Prostate gland (tissue), 2 donors: ENCODE measurements at regions not wholly inside any gene's neighbourhood (a gene's known extent, or its start where the extent isn't known, plus 50 kb on each side); places are given as distances from the start of the nearest gene placed in this dataset.

Experiments
- DNase-seq: peaks from one replicate; pipeline ENCODE4 v3.0.0-alpha.2; 2019; ENCODE audit warnings: low spot score
- H3K27ac ChIP-seq, 2 donors: fragments of 200-600 bp; sonication (generic); 2 replicates each; pipeline ENCODE4 v1.5.1; 2017 to 2019
- H3K27me3 ChIP-seq: fragments of 200-600 bp; sonication (generic); replicated peaks from 2 replicates; pipeline ENCODE4 v1.5.1; 2019; ENCODE audit not compliant: insufficient read depth
- H3K36me3 ChIP-seq, 2 donors: fragments of 200-600 bp; sonication (generic); 1 replicate in 1 of 2; 2 replicates in 1 of 2; pipeline versions ENCODE4 v1.5.1 to v1.8.1; 2017 to 2019
- H3K4me1 ChIP-seq: fragments of 200-600 bp; sonication (generic); replicated peaks from 2 replicates; pipeline ENCODE4 v1.5.1; 2019
- H3K4me3 ChIP-seq, 2 donors: fragments of 200-600 bp; sonication (generic); 2 replicates each; pipeline ENCODE4 v1.5.1; 2017 to 2019
- H3K9me3 ChIP-seq: fragments of 200-600 bp; sonication (generic); 2 replicates; pipeline ENCODE4 v1.5.1; 2017
- CTCF ChIP-seq, 4 experiments: fragments of 200-600 bp in 2 of 4; fragments of 450-650 bp in 2 of 4; sonication (generic) in 2 of 4; IDR thresholded peaks; 1 replicate in 3 of 4; 2 replicates in 1 of 4; pipeline ENCODE4 v1.5.1; 2016 to 2019; ENCODE audit warnings: antibody characterized with exemption in 4 of 4, mild to moderate bottlenecking in 2 of 4, moderate library complexity in 2 of 4
- POLR2A ChIP-seq: fragments of 450-650 bp; IDR thresholded peaks from one replicate; pipeline ENCODE4 v1.6.1; 2016; ENCODE audit warnings: antibody characterized with exemption, mild to moderate bottlenecking
- POLR2AphosphoS5 ChIP-seq: sonication (generic); formaldehyde crosslinking; IDR thresholded peaks from one replicate; pipeline ENCODE4 v1.6.1; 2017; ENCODE audit warnings: antibody characterized with exemption
- WGBS: methylation state at CpG from one replicate; pipeline ENCODE4 v1.1.5; 2018; 5-methylcytosine and 5-hydroxymethylcytosine counted together
- intact Hi-C: fragments of 100-400 bp; cut with DNase I; formaldehyde crosslinking; loops from one replicate; pipeline ENCODE4 v1.14.2; 2022

- Histone ChIP-seq H3K27me3 (no peaks in the 10 kb centered on the region), H3K36me3 (no peaks in the 10 kb centered on the region), H3K4me1 (no peaks in the 10 kb centered on the region), H3K27ac (no peak overlapping the region), H3K9me3 (no peaks in the 10 kb centered on the region), H3K4me3 (no peak overlapping the region)
- no peak for TF ChIP-seq CTCF (IDR thresholded peaks at IDR 0.05)
- TF ChIP-seq POLR2AphosphoS5, result no peak
- TF ChIP-seq POLR2A, result no peak
- 90% methylated on average over 2 of the region's 2 CpGs for WGBS
- no peak for DNase-seq
- intact Hi-C loops, result no loop called here
Observed at GRCh38 chr21:28135646-28136045, 857.0 kb downstream of the LTN1 start.

- TF ChIP-seq CTCF (IDR thresholded peaks at IDR 0.05) (no peak), POLR2AphosphoS5 (no peak), POLR2A (no peak)
- H3K4me3 ChIP-seq, result no peak overlapping the region
- H3K4me1 ChIP-seq, result no peaks in the 10 kb centered on the region
- 99% methylated on average over 2 of the region's 2 CpGs for WGBS
- DNase-seq, result no peak
- no peaks in the 10 kb centered on the region for H3K9me3 ChIP-seq
- intact Hi-C loops, result no loop called here
- no peaks in the 10 kb centered on the region for H3K36me3 ChIP-seq
- no peak overlapping the region for H3K27ac ChIP-seq
- H3K27me3 ChIP-seq, result no peaks in the 10 kb centered on the region
Observed at GRCh38 chr21:28133116-28133515, 859.6 kb downstream of the LTN1 start.

GRCh38 chr21:28132713-28133112 lies 860.0 kb downstream of the LTN1 start:
- H3K9me3 ChIP-seq, result no peaks in the 10 kb centered on the region
- H3K36me3 ChIP-seq, result no peaks in the 10 kb centered on the region
- no peak for DNase-seq
- TF ChIP-seq POLR2AphosphoS5, result no peak
- no peak for TF ChIP-seq POLR2A
- TF ChIP-seq CTCF (IDR thresholded peaks at IDR 0.05), result no peak
- intact Hi-C loops, result no loop called here
- no peaks in the 10 kb centered on the region for H3K27me3 ChIP-seq
- 90% methylated on average over 1 of the region's 1 CpG for WGBS
- no peak overlapping the region for H3K27ac ChIP-seq
- no peaks in the 10 kb centered on the region for H3K4me1 ChIP-seq
- no peak overlapping the region for H3K4me3 ChIP-seq

GRCh38 chr21:28127175-28127785 lies 865.4 kb downstream of the LTN1 start:
- DNase-seq, result no peak
- Histone ChIP-seq H3K9me3 (no peaks in the 10 kb centered on the region), H3K36me3 (no peaks in the 10 kb centered on the region), H3K27me3 (no peaks in the 10 kb centered on the region), H3K4me1 (no peaks in the 10 kb centered on the region), H3K4me3 (no peak overlapping the region), H3K27ac (no peak overlapping the region)
- intact Hi-C loops, result no loop called here
- 67% methylated on average over 2 of the region's 2 CpGs for WGBS
- TF ChIP-seq CTCF (IDR thresholded peaks at IDR 0.05) (no peak), POLR2AphosphoS5 (no peak), POLR2A (no peak)

- Histone ChIP-seq H3K27me3 (no peaks in the 10 kb centered on the region), H3K9me3 (no peaks in the 10 kb centered on the region), H3K36me3 (no peaks in the 10 kb centered on the region), H3K4me1 (no peaks in the 10 kb centered on the region), H3K27ac (no peak overlapping the region), H3K4me3 (no peak overlapping the region)
- no peak for DNase-seq
- WGBS, result 50% methylated on average over 1 of the region's 1 CpG
- no peak for TF ChIP-seq POLR2A
- TF ChIP-seq POLR2AphosphoS5, result no peak
- no peak for TF ChIP-seq CTCF (IDR thresholded peaks at IDR 0.05)
- intact Hi-C loops, result no loop called here
Observed at GRCh38 chr21:28126521-28127174, 866.0 kb downstream of the LTN1 start.
